ENCODE measurements at regions not wholly inside any gene's neighbourhood (a gene's known extent, or its start where the extent isn't known, plus 50 kb on each side); places are given as distances from the start of the nearest gene placed in this dataset.
"Not testable (repeated sequence)": the region's sequence is repeated elsewhere in the genome, so short reads cannot be mapped to it uniquely, and the experiment has no call there.

DNA sequence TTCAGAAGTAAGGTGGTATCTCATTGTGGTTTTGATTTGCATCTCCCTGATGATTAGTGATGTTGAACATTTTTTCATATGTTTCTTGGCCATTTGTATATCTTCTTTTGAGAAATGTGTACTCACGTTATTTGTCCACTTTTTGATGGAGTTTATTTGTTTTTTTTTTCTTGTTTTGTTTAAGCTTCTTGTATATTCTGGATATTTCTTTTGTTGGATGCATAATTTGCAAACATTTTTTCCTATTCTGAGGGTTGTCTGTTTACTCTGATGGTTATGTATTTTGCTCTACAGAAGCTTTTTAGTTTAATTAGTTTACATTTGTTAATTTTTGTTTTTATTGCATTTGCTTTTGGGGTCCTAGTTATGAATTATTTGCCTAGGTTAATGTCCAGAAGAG lies 927.4 kb upstream of the LRFN5 start:
- DNase-seq: no peak

DNA sequence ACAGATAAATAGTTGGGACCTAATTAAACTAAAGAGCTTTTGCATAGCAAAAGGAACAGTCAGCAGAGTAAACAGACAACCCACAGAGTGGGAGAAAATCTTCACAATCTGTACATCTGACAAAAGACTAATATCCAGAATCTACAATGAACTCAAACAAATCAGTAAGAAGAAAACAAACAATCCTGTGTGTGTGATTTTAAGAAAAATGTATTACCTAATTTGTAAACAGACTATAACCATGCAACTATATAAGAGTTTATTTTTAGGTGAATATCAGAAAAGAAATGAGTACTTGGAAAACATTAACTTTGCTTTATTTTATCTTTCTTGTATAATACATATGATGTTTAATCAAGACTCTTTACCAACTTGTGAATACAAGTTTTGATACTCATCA lies 929.5 kb upstream of the LRFN5 start:
- DNase-seq: not testable (repeated sequence)

DNA sequence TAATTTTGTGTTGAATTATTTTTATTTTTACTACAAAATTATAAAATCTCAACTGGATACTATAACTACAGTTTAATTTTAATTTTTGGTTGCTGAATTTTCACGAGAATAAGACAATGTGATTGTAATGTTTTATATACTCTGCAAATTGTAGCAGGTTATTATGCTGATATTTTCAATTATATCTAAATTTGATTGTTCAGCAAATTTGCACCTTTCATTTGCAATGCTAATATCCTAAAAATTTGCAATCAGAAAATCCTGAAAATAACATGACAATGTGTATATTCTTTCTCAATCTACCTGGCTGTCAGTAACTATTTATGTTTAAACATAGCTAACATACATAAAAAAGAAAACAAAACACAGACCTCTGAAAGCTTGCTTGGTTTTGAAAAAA lies 932.2 kb upstream of the LRFN5 start:
- DNase-seq: no peak

DNA sequence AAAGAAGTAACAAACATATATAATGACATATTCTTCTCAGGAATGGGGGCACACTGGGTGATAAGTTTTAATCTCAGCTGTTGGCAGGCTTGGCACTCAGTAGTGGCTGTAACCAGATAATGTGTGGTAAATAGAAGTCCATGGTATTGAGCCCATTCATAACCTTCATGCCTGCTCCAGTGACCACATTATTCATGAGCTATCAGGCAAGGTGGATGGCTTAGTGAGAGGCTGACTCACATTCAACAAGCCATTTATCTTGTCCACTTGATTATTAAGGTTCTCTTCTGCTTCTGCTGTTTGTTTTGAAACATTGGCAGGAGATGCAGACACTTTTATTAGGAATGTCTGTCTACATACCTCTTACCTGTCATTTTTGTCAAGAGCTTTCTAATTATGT lies 950.4 kb upstream of the LRFN5 start:
- no peak for DNase-seq

DNA sequence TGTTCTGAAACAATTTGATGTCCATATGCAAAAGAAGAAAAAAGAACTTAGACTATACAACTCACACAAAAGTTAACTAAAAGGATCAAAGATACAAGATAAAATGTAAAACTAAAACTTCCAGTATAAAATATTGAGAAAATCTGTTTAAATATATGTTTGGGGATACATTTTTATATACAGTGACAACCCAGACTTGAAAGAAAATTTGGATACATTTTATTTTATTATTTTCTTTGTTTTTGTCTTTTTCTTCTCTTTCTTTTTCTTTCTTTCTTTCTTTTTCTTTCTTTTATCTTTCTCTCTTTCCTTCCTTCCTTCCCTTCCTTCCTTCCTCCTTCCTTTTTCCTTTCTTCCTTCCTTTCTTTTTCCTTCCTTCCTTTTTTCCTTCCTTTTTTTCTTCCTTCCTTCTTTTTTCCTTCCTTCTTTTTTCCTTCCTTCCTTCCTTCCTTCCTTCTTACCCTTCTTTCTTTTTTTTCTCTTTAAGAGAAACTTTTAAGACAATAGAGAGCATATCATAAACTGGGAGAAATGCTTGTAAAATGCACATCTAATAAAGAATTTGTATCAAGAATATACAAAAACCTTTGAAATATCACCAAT lies 954.5 kb upstream of the LRFN5 start:
- DNase-seq: no peak

DNA sequence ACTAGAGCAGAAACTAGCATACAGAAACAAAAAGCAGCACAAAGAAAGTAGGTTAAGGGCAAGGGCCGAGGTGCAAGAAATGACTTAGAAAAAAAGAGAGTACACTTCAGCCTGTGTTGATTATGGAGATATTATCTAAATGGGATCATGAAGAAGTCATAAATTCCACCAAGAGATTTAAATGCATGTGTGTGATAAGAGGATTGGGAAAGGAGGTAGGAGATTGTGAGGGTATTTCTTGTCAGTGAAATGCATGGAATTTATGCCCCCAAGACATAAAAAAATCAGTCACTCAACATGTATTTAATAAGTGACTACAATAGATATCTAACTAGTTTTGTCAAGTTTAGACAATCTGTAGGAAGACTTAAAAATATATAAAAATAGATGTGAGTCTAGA lies 976.2 kb upstream of the LRFN5 start:
- no peak for DNase-seq

DNA sequence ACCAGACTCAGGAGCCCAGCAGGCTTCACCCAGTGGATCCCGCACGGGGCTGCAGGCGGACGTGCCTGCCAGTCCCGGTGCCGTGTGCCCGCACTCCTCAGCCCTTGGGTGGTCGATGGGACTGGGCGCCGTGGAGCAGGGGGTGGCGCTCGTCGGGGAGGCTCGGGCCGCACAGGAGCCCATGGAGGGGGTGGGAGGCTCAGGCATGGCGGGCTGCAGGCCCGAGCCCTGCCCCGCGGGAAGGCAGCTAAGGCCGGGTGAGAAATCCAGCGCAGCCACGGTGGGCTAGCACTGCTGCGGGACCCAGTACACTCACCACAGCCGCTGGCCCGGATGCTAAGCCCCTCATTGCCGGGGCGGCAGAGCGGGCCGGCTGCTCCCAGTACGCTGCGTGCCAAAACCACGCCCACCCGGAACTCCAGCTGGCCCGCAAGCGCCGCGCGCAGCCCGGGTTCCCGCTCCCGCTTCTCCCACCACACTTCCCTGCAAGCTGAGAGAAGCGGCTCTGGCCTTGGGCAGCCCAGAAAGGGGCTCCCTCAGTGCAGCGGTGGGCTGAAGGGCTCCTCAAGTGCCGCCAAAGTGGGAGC lies 977.0 kb upstream of the LRFN5 start:
- DNase-seq: not testable (repeated sequence)

DNA sequence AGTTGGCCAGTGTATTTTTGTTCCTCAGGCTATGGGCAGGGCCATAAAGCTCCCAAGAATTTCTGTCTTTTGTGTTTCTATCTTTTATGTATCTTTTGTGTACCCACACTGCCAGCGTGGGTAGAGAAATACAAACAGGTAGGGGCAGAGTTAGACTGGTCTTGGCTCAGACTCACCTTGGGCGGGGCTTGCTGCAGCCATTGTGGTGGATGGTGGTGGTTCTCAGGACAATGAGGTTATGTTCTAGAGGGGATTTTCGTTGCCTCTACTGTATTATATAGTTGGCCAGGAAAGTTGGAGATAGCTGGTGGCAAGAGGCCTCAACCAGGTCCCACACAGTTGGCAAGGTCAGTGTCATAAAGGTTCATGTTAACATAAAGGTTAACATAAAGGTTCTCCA lies 977.5 kb upstream of the LRFN5 start:
- DNase-seq: no peak

DNA sequence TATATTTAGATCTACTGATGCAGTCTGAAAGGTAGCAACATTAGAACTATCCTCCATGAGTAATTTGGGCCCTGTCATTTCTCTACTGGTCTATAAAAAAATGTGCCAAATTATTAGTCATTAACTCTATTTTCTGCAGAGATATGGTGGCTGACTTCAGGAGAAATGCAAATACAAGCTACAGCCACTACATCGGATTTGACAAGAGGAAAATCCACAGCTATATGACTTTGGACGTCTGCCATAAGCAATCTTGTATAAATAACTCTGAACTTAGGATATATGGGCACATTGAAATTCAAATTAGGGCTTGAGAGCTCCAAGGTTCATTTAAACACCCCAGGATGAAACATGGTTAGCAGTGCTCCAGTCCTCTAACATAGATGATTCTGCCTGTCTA lies 983.0 kb upstream of the LRFN5 start:
- no peak for DNase-seq

DNA sequence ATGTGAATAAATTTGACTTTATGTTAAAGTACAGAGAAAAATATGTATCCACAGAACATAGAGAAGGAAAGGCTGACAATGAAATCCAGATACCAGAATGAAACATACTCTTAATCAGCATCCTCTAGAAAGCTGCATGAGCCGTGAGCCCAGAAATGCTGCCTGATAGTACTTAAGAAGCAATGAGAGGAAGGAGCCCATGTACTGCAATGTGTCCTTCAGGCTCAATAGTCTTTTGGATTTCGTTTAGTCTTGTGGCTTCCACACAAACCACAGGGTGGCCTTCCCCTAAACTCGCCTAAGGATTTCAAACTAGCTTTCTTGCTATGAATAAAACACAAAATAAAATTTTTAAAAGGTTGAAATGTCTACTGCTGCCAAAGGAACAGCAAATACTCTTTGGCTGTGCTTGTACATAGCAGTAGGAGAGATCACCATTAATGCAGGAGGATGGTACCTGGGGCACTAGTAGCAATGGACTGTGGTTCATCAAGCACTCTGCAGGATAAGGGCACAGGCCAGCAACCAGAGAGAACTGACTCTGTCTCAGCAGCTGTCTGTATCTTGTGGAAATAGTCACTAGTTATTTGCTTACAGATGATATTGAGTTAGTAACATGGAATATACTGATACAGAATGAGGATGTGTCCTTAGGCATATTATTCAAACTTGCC lies 988.3 kb upstream of the LRFN5 start:
- DNase-seq: no peak

DNA sequence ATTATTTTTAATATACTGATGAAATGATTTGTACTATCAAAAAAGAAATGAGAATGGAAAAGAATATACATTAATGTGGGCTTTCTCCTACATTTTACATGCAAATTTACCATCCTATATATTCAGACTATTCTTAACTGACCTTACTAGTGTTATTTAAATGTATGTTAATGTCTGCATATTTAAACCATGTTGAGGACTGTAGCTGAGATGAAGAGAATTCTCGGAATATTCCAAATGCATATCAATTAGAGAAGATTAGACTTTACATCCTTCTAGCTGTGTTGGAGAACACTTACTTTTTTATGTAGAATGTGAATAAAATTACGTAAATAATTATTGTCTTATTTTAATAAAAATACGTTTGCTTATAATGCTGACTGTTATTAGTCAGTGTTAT lies 990.1 kb upstream of the LRFN5 start:
- no peak for DNase-seq

DNA sequence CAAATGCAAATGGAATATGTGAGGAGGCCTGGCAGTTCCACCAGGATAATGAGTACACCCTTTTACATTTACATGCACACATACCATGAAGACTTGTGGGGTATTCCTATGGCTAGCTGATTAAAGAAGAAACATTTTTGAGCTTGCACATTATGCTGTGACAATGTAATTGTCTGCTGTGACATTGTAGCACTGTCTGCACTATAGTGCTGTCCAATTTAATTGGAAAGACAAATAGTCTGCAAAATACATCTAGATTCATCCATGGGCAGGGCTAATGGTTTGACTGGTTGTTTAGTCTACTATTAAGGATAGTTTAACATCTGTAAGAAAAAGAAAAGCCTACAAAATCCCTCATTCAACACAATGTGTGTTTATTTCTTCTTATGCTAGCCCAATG lies 1005.6 kb upstream of the LRFN5 start:
- DNase-seq: no peak

DNA sequence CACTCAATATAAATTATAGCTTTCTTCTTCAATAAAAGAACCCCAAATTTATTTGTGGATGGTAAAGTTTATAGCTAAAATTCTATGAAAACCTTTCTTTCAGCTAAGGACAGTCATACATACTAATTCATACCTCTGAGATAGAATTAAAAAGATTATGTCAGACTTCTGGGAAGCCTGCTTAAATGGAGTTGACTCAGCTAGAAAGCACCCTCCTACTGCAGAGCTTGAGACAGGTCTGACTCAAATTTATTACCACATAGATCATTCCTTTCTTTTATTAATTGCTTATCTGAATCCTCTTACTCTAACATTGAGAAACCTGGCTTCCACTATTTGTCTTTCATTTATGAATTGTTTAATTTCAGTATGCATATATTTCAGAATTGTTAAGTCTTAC lies 1007.0 kb upstream of the LRFN5 start:
- no peak for DNase-seq

DNA sequence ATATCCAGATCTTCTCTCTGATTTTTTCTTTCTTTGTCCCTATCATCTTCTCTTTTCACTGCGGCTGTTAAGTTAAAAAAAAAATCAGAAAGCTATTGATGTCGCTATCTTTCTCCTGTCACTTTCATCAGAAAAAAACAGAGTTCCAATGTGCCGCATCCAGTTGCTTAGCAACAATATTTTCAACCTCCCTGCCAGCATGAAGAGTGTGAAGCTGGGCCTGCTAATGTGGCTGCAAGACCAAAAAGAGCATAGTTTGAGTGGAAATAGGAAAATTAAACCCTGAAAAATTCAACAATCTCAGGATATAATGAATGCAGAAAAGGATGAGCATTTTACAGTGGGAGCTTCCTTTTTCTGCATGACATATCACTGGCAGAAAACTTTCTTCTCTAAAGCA lies 1025.4 kb upstream of the LRFN5 start:
- DNase-seq: no peak

DNA sequence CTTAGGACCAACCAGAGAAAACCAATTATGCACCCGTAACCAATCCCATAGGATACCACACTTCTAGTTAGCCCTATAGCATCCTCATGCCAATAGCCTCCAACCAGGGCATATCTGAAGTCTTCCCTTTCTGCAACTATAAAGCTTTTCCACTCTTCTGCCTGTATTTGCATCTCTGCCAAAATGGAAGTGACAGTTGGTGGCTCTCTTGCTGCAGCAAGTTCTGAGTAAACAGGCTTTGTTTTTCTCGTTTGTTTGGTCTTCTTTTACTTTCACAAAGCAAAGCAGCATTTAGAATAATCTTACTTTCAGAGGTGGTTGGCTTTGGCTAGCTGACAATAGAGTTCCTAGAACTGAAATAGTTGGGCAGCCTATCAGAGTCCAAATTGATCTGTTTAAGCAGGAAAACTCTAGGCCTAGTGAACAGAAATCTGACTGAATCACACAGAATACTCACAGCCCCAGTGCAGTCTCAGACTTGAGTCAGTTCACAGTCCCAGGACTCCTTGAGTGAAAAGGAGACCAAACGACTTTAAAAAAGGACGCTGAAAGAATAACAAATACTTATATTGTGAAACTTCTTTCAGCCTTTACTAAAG lies 1029.7 kb upstream of the LRFN5 start:
- DNase-seq: no peak

DNA sequence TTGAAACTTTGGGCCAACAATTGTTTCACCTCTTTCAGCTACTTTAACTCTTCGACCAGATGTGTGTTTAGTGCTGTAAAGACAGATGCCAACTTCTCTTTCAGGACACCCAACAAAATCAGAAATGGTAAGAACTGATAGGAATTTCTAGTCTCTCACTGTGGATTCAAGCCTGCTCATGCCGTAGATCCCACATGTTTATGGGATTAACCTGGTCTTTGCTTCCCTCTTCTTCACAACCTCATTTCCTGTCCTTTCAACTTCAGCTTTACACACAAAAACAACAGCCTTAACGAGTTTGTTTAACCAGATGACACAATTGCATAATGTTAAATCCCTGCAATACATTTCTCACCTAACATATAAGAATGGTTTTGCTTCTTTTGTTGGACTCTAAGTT lies 1031.9 kb upstream of the LRFN5 start:
- no peak for DNase-seq

DNA sequence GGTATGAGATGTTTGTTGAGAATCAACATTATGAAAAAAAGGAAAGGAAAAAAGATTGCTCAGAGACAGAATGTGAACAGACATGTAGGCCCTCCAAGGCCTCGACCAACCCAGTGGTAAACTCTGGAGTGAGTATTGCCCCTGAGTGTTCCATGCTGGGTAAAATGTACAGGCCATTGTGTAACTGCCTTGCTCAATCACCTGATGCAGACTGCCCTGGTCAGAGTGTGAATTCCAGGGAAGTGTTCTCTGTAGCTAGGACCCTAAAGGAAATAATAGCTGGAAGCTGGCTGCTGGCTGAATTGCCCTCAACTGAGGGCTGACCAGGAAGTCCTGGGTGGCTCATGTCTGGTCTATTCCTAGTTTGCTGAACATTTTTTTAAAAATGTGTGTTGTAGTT lies 1081.4 kb upstream of the LRFN5 start:
- no peak for DNase-seq

DNA sequence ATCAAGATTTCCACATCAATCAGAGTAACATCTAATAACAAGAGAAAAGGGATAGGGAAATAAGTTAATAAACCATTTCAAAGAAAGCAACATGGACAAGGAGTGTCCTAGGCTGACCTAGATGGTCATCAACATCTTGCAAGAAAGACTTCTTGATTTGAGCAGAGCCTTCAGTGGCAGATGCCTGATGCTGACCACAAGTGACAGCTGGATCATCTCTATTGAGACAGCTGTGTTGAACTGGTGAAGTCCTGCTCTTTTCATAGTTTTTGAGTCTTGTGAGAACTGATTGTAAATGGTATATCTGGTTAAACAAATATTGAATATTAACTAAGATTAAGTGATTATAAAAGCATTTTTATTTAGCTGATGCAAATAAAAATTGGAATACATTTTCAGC lies 1083.6 kb upstream of the LRFN5 start:
- DNase-seq: no peak

DNA sequence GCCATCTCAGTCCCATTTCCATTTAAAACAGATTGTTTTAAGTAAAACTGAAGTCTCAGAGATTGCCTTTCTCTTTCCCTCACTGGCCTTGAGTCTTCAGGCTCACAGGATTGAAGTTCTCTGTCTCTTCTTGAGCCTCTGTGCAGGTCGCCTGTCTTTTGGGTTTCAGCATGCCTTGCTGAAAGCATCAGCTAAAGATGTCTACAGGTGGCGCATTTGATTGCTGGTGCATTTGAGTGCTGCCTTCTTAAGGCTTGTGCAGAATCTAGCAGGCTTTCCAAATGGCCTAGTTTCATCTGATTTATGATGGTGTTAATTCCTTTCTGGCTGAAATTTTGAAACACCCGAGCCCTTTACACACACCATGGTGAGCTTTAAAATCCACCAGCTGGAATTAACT lies 1062.2 kb upstream of the FBXO33 start:
- DNase-seq: no peak

DNA sequence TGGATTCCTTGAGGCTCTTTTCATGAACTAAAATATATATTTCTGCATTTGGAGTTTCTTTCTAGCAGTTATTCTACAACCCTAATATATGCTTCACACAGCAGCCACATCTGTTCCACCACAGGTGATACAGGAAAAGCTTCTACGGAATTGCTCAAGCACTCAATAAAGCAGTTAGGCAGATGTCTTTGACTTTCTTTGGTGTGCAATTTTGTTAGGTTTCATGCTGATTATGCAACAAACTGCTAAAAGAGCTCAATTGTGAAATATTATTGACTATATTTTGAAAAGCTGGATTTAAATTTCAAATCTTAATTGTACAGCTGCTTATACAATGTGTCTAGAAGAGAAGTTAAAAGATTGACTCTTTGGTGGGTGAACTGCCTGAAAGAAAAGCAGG lies 1055.6 kb upstream of the FBXO33 start:
- no peak for DNase-seq

DNA sequence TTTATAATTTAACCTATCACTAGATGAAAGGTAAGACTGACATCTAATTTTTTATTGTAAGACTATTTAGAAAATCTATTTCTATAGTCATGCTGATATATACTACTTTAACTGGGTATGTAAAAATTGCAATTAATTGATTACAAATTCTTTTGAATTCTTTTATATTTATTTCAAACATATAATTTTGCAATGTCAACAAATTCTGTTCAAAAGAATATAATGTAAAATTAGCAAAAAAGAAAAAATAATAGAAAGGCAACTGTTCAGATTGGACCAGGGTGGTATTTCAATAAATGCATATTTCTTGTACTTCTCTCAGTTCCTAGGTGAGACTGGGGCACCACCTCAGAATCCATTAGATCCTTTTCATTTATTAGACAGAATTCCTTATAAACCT lies 1053.5 kb upstream of the FBXO33 start:
- no peak for DNase-seq

DNA sequence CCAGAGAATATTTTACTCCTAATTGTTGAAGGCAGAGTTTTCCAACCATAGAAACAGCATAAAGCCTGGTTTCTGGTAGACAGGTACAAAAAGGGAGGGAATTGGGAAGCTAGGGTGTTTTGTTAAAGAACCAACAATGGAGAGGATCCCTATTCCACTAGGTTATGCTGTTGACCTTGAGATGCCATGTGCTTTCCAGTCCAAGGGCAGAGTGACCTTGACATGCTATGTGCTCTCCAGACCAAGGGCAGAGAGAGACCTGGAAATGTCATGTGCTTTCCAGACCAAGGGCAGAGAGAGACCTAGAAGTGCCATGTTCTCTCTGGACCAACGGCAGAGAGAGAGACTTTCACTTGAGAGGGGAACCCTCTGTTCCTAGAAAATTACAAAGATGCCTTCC lies 1043.8 kb upstream of the FBXO33 start:
- no peak for DNase-seq

DNA sequence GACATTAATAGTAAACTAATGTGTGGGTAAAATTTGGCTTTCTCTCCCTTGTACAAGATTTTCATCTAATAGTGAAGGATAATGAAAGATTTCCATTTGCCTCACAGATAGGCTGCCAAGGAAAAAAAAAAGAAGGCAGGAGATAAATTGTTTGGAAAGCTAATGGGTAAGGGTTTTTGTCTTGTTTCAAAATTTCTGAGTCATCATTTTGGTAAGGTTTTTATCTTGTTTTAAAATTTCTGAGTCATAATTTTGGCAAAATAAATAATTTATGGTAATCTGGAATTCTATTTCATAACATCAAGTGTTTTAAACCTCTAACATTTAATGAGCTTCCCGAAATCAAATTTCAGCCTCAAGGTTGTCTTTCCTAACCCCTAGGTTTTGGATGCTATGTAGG lies 1035.7 kb upstream of the FBXO33 start:
- no peak for DNase-seq

DNA sequence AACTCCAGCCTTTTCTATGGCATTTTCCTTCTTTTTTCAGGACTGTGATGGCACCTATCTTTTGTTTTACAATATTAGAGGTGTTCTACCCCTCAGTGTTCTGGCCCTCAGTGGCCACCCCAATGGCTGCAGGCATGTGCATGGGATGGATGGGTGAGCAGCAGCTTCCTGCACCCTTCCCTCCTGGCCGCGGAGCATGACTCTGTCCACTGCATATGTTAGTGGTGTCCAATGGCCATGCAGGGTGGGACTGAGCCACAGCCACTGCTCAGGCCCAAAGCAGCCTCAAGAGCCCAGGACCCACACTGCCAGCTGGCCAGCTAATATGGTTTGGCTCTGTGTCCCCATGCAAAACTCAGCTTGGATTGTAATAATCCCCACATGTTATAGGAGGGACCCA lies 1032.3 kb upstream of the FBXO33 start:
- DNase-seq: no peak

DNA sequence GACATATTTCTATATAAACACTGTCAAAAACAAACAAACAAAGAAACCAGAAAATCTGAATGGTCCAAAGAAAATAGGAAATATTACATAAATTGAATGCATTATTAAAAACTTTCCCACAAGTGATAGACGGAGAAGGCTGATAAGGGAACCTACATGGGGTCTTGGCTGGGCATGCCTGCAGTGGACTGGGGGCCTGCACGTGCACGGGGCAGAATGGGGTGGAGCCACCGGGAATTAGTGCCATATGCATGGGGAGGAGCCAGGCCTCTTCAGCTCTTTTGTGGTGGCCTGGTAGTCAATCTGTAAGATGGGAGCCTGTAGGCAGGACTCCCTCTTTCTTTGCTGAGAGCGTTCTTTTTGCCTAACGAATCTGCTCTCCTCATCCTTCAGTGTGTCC lies 1031.7 kb upstream of the FBXO33 start:
- no peak for DNase-seq

Measured in midbrain (tissue), 1 donor.